Suprapubic skin (tissue), 4 donors: ENCODE measurements at regions not wholly inside any gene's neighbourhood (a gene's known extent, or its start where the extent isn't known, plus 50 kb on each side); places are given as distances from the start of the nearest gene placed in this dataset.

Experiments used
- EP300 ChIP-seq: sonication (generic); formaldehyde crosslinking; IDR thresholded peaks from one replicate; pipeline ENCODE4 v1.6.1; 2017; ENCODE audit warnings: antibody characterized with exemption
- POLR2A ChIP-seq, 2 donors: fragments of 450-650 bp; IDR thresholded peaks; one replicate each; pipeline ENCODE4 v1.6.1; 2017; ENCODE audit warnings: antibody characterized with exemption in 2 of 2, mild to moderate bottlenecking in 2 of 2, moderate library complexity in 2 of 2
- POLR2AphosphoS5 ChIP-seq, 3 donors: sonication (generic); formaldehyde crosslinking; IDR thresholded peaks; one replicate each; pipeline ENCODE4 v1.6.1; 2017; ENCODE audit warnings: antibody characterized with exemption in 3 of 3
- TF ChIP-seq, protein P1 (sequence below), 2 donors: fragments of 200-600 bp in 1 of 2; fragments of 450-650 bp in 1 of 2; sonication (generic) in 1 of 2; IDR thresholded peaks; one replicate each; pipeline ENCODE4 v1.5.1; 2016 to 2019; ENCODE audit warnings: antibody characterized with exemption in 2 of 2, mild to moderate bottlenecking in 1 of 2, moderate library complexity in 1 of 2

DNA sequence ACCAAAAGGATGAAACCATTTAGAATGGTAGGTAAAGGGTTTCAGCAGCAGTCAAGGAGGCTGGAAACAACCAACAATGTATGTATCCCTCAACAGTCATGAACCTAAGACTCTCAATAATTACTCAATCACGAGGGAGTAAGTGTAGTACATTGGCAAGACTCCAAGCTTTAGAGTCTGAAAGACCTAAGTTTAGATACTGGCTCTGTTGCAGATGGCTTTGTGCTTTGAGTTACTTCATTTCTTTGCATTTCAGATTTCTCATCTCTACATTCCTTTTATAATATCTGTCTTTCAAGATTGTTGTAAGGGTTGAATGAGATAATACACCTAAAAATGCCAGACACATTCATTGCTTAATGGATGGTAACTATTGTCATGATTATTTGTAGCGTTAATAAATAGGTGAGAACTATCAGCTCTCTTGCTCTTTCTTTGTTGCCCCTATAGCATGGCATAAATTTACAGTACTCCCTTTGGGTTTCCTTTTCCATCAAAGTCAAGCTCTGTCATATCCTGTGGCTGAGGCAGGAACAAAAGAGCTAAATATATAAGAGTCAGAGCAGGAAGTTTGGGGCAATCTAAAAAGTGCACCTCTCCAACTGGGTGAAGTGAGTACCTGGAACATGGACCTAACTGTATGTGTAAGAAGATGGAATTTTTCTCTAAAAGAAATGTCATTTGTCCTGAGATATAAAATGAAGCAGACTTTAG, 228.2 kb upstream of the ZC3H12C start:
- no peak for TF ChIP-seq POLR2A (IDR thresholded peaks at IDR 0.05)
- TF ChIP-seq EP300 = no peak
- TF ChIP-seq, protein P1, sequence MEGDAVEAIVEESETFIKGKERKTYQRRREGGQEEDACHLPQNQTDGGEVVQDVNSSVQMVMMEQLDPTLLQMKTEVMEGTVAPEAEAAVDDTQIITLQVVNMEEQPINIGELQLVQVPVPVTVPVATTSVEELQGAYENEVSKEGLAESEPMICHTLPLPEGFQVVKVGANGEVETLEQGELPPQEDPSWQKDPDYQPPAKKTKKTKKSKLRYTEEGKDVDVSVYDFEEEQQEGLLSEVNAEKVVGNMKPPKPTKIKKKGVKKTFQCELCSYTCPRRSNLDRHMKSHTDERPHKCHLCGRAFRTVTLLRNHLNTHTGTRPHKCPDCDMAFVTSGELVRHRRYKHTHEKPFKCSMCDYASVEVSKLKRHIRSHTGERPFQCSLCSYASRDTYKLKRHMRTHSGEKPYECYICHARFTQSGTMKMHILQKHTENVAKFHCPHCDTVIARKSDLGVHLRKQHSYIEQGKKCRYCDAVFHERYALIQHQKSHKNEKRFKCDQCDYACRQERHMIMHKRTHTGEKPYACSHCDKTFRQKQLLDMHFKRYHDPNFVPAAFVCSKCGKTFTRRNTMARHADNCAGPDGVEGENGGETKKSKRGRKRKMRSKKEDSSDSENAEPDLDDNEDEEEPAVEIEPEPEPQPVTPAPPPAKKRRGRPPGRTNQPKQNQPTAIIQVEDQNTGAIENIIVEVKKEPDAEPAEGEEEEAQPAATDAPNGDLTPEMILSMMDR (IDR thresholded peaks at IDR 0.05) = no peak
- no peak for TF ChIP-seq POLR2AphosphoS5 (IDR thresholded peaks at IDR 0.05)
